Memory B cell (primary cell): ENCODE measurements at regions not wholly inside any gene's neighbourhood (a gene's known extent, or its start where the extent isn't known, plus 50 kb on each side); places are given as distances from the start of the nearest gene placed in this dataset.
A peak's percentile ranks its signal among the peaks of the same experiment; 100 is the strongest.
"Not testable (repeated sequence)": the region's sequence is repeated elsewhere in the genome, so short reads cannot be mapped to it uniquely, and the experiment has no call there.

ENCODE experiments used
- ATAC-seq: fragments of 150-1000 bp; cut with Tn5 transposase; 2 replicates; pipeline ENCODE4 v1.10.0; 2021; ENCODE audit warnings: low read depth, mild to moderate bottlenecking, moderate library complexity
- DNase-seq, 2 donors: peaks; one replicate each; pipeline ENCODE4 v3.0.0; 2022; ENCODE audit warnings: low spot score in 2 of 2
- H3K27ac Mint-ChIP-seq: one replicate; pipeline ENCODE4 v1.8.0; 2022; ENCODE audit warnings: mild to moderate bottlenecking, moderate library complexity, mixed read lengths
- H3K27me3 Mint-ChIP-seq: one replicate; pipeline ENCODE4 v1.8.0; 2022; ENCODE audit warnings: mixed read lengths
- H3K36me3 Mint-ChIP-seq: one replicate; pipeline ENCODE4 v1.8.0; 2022; ENCODE audit warnings: mild to moderate bottlenecking, mixed read lengths
- H3K4me1 Mint-ChIP-seq: one replicate; pipeline ENCODE4 v1.8.0; 2022; ENCODE audit warnings: mixed read lengths
- H3K4me3 Mint-ChIP-seq: one replicate; pipeline ENCODE4 v1.8.0; 2022; ENCODE audit warnings: mild to moderate bottlenecking, moderate library complexity, mixed read lengths
- H3K9me3 Mint-ChIP-seq: one replicate; pipeline ENCODE4 v1.8.0; 2022; ENCODE audit warnings: mixed read lengths

GRCh38 chr12:124650912-124651311, 83.5 kb upstream of the NCOR2 start:
- no peak overlapping the region for H3K27ac Mint-ChIP-seq
- no peak overlapping the region for H3K4me3 Mint-ChIP-seq
- H3K9me3 Mint-ChIP-seq, result peaks cover 7% of the 10 kb centered on the region
- DNase-seq (no peak), ATAC-seq (no peak)
- peaks cover 8% of the 10 kb centered on the region for H3K4me1 Mint-ChIP-seq
- H3K27me3 Mint-ChIP-seq, result peaks cover 3% of the 10 kb centered on the region
- peaks cover 4% of the 10 kb centered on the region for H3K36me3 Mint-ChIP-seq

GRCh38 chr12:124648710-124649384, 81.4 kb upstream of the NCOR2 start:
- Mint-ChIP-seq H3K9me3 (peaks cover 7% of the 10 kb centered on the region), H3K4me3 (no peak overlapping the region), H3K4me1 (peaks cover 8% of the 10 kb centered on the region), H3K27ac (no peak overlapping the region), H3K36me3 (peaks cover 4% of the 10 kb centered on the region), H3K27me3 (peaks cover 3% of the 10 kb centered on the region)
- ATAC-seq (no peak), DNase-seq (no peak)

GRCh38 chr12:124647316-124647715, 79.9 kb upstream of the NCOR2 start:
- no peak for ATAC-seq
- H3K36me3 Mint-ChIP-seq, result peaks cover 4% of the 10 kb centered on the region
- no peak overlapping the region for H3K4me3 Mint-ChIP-seq
- peaks cover 7% of the 10 kb centered on the region for H3K9me3 Mint-ChIP-seq
- peaks cover 1% of the 10 kb centered on the region for H3K27me3 Mint-ChIP-seq
- H3K27ac Mint-ChIP-seq, result no peak overlapping the region
- H3K4me1 Mint-ChIP-seq, result peaks cover 8% of the 10 kb centered on the region
- no peak for DNase-seq

- ATAC-seq (peak; percentile 41), DNase-seq (no peak)
- H3K27ac Mint-ChIP-seq, result no peak overlapping the region
- peaks cover 4% of the 10 kb centered on the region for H3K36me3 Mint-ChIP-seq
- peaks cover 7% of the 10 kb centered on the region for H3K9me3 Mint-ChIP-seq
- H3K27me3 Mint-ChIP-seq, result peaks cover 1% of the 10 kb centered on the region
- peak overlapping the region; percentile 48 for H3K4me3 Mint-ChIP-seq
- peaks cover 8% of the 10 kb centered on the region for H3K4me1 Mint-ChIP-seq
These were observed 79.2 kb upstream of the NCOR2 start for GRCh38 chr12:124646385-124647230.

- ATAC-seq (no peak), DNase-seq (no peak)
- Mint-ChIP-seq H3K4me3 (peak overlapping the region; percentile 27), H3K36me3 (peaks cover 4% of the 10 kb centered on the region), H3K27me3 (peaks cover 3% of the 10 kb centered on the region), H3K9me3 (peaks cover 7% of the 10 kb centered on the region), H3K4me1 (peaks cover 8% of the 10 kb centered on the region), H3K27ac (no peak overlapping the region)
These were observed 78.3 kb upstream of the NCOR2 start for GRCh38 chr12:124645530-124646244.

- ATAC-seq, H3K4me3 Mint-ChIP-seq, H3K9me3 Mint-ChIP-seq, H3K36me3 Mint-ChIP-seq, DNase-seq, H3K27me3 Mint-ChIP-seq, H3K27ac Mint-ChIP-seq, H3K4me1 Mint-ChIP-seq: not testable (repeated sequence)
These were observed 76.4 kb upstream of the NCOR2 start for GRCh38 chr12:124643768-124644167.

GRCh38 chr12:124642105-124642504, 74.7 kb upstream of the NCOR2 start:
- Mint-ChIP-seq H3K36me3 (no peaks in the 10 kb centered on the region), H3K27me3 (peaks cover 6% of the 10 kb centered on the region), H3K4me1 (peaks cover 8% of the 10 kb centered on the region), H3K27ac (no peak overlapping the region), H3K9me3 (no peaks in the 10 kb centered on the region), H3K4me3 (no peak overlapping the region)
- no peak for ATAC-seq
- DNase-seq, result no peak

GRCh38 chr12:124641591-124641990, 74.2 kb upstream of the NCOR2 start:
- ATAC-seq, result no peak
- peaks cover 6% of the 10 kb centered on the region for H3K4me1 Mint-ChIP-seq
- H3K36me3 Mint-ChIP-seq, result no peaks in the 10 kb centered on the region
- H3K9me3 Mint-ChIP-seq, result no peaks in the 10 kb centered on the region
- peaks cover 7% of the 10 kb centered on the region for H3K27me3 Mint-ChIP-seq
- H3K4me3 Mint-ChIP-seq, result no peak overlapping the region
- H3K27ac Mint-ChIP-seq, result no peak overlapping the region
- DNase-seq, result no peak

GRCh38 chr12:124640056-124640455, 72.6 kb upstream of the NCOR2 start:
- Mint-ChIP-seq H3K4me1 (peaks cover 3% of the 10 kb centered on the region), H3K27me3 (peaks cover 10% of the 10 kb centered on the region), H3K36me3 (no peaks in the 10 kb centered on the region), H3K27ac (no peak overlapping the region), H3K9me3 (no peaks in the 10 kb centered on the region), H3K4me3 (no peak overlapping the region)
- ATAC-seq (no peak), DNase-seq (no peak)

- H3K27ac Mint-ChIP-seq, result no peak overlapping the region
- no peak for ATAC-seq
- H3K4me1 Mint-ChIP-seq, result peaks cover 3% of the 10 kb centered on the region
- H3K4me3 Mint-ChIP-seq, result no peak overlapping the region
- H3K36me3 Mint-ChIP-seq, result no peaks in the 10 kb centered on the region
- no peak for DNase-seq
- H3K9me3 Mint-ChIP-seq, result no peaks in the 10 kb centered on the region
- H3K27me3 Mint-ChIP-seq, result peaks cover 10% of the 10 kb centered on the region
These were observed 71.9 kb upstream of the NCOR2 start for GRCh38 chr12:124639122-124639806.

GRCh38 chr12:124637581-124637981, 70.2 kb upstream of the NCOR2 start:
- Mint-ChIP-seq H3K27ac (no peak overlapping the region), H3K4me1 (peaks cover 3% of the 10 kb centered on the region), H3K27me3 (peaks cover 24% of the 10 kb centered on the region), H3K9me3 (no peaks in the 10 kb centered on the region), H3K4me3 (no peak overlapping the region), H3K36me3 (no peaks in the 10 kb centered on the region)
- ATAC-seq (no peak), DNase-seq (no peak)

- no peak for ATAC-seq
- Mint-ChIP-seq H3K27ac (no peak overlapping the region), H3K27me3 (peaks cover 26% of the 10 kb centered on the region), H3K36me3 (no peaks in the 10 kb centered on the region), H3K4me3 (no peak overlapping the region), H3K9me3 (no peaks in the 10 kb centered on the region), H3K4me1 (peaks cover 3% of the 10 kb centered on the region)
- DNase-seq, result no peak
These were observed 69.8 kb upstream of the NCOR2 start for GRCh38 chr12:124637163-124637562.

- DNase-seq (no peak), ATAC-seq (no peak)
- Mint-ChIP-seq H3K4me1 (peaks cover 3% of the 10 kb centered on the region), H3K4me3 (no peak overlapping the region), H3K36me3 (no peaks in the 10 kb centered on the region), H3K9me3 (no peaks in the 10 kb centered on the region), H3K27ac (no peak overlapping the region), H3K27me3 (peaks cover 26% of the 10 kb centered on the region)
These were observed 68.9 kb upstream of the NCOR2 start for GRCh38 chr12:124636138-124636978.
